GM18909 (cell line): ENCODE measurements at regions not wholly inside any gene's neighbourhood (a gene's known extent, or its start where the extent isn't known, plus 50 kb on each side); places are given as distances from the start of the nearest gene placed in this dataset.
"Not testable (repeated sequence)": the region's sequence is repeated elsewhere in the genome, so short reads cannot be mapped to it uniquely, and the experiment has no call there.

Experiments
- ATAC-seq: cut with Tn5 transposase; IDR thresholded peaks from one replicate; pipeline ENCODE4 v1.9.1; 2021; ENCODE audit warnings: mild to moderate bottlenecking; ENCODE audit not compliant: unreplicated experiment, poor library complexity

GRCh38 chr2:147348931-147349555 is 495.8 kb upstream of the ACVR2A start:
- no peak for ATAC-seq

- no peak for ATAC-seq
These were observed 498.7 kb upstream of the ACVR2A start for GRCh38 chr2:147346142-147346541.

- ATAC-seq: no peak
These were observed 499.6 kb upstream of the ACVR2A start for GRCh38 chr2:147345246-147345645.

- ATAC-seq: no peak
These were observed 502.5 kb upstream of the ACVR2A start for GRCh38 chr2:147342329-147342728.

- ATAC-seq: no peak
These were observed 512.9 kb upstream of the ACVR2A start for GRCh38 chr2:147331790-147332419.

GRCh38 chr2:147330925-147331324 is 513.9 kb upstream of the ACVR2A start:
- no peak for ATAC-seq

GRCh38 chr2:147327613-147328012 is 517.2 kb upstream of the ACVR2A start:
- peak; percentile 60 for ATAC-seq

GRCh38 chr2:147325990-147326389 is 518.8 kb upstream of the ACVR2A start:
- no peak for ATAC-seq

GRCh38 chr2:147320146-147320545 is 524.7 kb upstream of the ACVR2A start:
- ATAC-seq: no peak

GRCh38 chr2:147311058-147311430 is 533.8 kb upstream of the ACVR2A start:
- ATAC-seq: no peak

- no peak for ATAC-seq
These were observed 534.3 kb upstream of the ACVR2A start for GRCh38 chr2:147310335-147311057.

GRCh38 chr2:147297820-147298219 is 547.0 kb upstream of the ACVR2A start:
- peak; percentile 84 for ATAC-seq

GRCh38 chr2:147294825-147295392 is 549.9 kb upstream of the ACVR2A start:
- no peak for ATAC-seq

- ATAC-seq: no peak
These were observed 550.6 kb upstream of the ACVR2A start for GRCh38 chr2:147293991-147294824.

GRCh38 chr2:147288131-147288530 is 556.7 kb upstream of the ACVR2A start:
- ATAC-seq: no peak

GRCh38 chr2:147275943-147276342 is 568.9 kb upstream of the ACVR2A start:
- ATAC-seq: no peak

GRCh38 chr2:147273628-147274027 is 571.2 kb upstream of the ACVR2A start:
- ATAC-seq: no peak

GRCh38 chr2:147273106-147273505 is 571.7 kb upstream of the ACVR2A start:
- no peak for ATAC-seq

GRCh38 chr2:147269581-147269980 is 575.2 kb upstream of the ACVR2A start:
- ATAC-seq: not testable (repeated sequence)

GRCh38 chr2:147260241-147260640 is 584.6 kb upstream of the ACVR2A start:
- no peak for ATAC-seq
